IMR-90 (cell line): ENCODE measurements at regions not wholly inside any gene's neighbourhood (a gene's known extent, or its start where the extent isn't known, plus 50 kb on each side); places are given as distances from the start of the nearest gene placed in this dataset.

Experiments
- ATAC-seq: fragments of 200-7000 bp; cut with Tn5 transposase; 2 replicates; pipeline ENCODE4 v1.9.1; 2020; ENCODE audit warnings: low read depth, mild to moderate bottlenecking, moderate library complexity
- BruUV-seq: library from RNA; stranded (reverse); fragments of 400-500 nt; replicated peaks from 2 replicates; lab custom pipeline; 2021; lab: Mats Ljungman, UMichigan
- CTCF ChIA-PET: fragments of 300-600 bp; formaldehyde crosslinking; extraction: SDS; loops from one replicate; lab custom pipeline; 2021; ENCODE audit warnings: antibody characterized with exemption; lab: Yijun Ruan, JAX
- POLR2A ChIA-PET: fragments of 300-600 bp; sonication (Branson Sonifier 250); formaldehyde crosslinking; loops from one replicate; lab custom pipeline; 2022; ENCODE audit warnings: antibody characterized with exemption; ENCODE audit not compliant: unreplicated experiment; lab: Charles Lee
- DNase-seq: peaks from one replicate; pipeline ENCODE4 v3.0.0; 2013
- H2AFZ ChIP-seq: replicated peaks from 2 replicates; pipeline ENCODE3; 2013; ENCODE audit warnings: low read length, mild to moderate bottlenecking; ENCODE audit not compliant: poor library complexity
- H2AK5ac ChIP-seq: 2 replicates; pipeline ENCODE4 v1.6.1; 2013; ENCODE audit warnings: low read depth, low read length, inconsistent platforms
- H2AK9ac ChIP-seq: replicated peaks from 2 replicates; pipeline ENCODE3; 2013; ENCODE audit warnings: mild to moderate bottlenecking, low read depth, low read length, moderate library complexity; ENCODE audit not compliant: poor library complexity
- H2BK120ac ChIP-seq: 2 replicates; pipeline ENCODE4 v1.6.1; 2013; ENCODE audit warnings: low read depth, low read length, inconsistent platforms
- H2BK15ac ChIP-seq: 3 replicates; pipeline ENCODE4 v1.6.1; 2013; ENCODE audit warnings: low read depth, low read length, inconsistent platforms
- H2BK20ac ChIP-seq: 2 replicates; pipeline ENCODE4 v1.6.1; 2013; ENCODE audit warnings: low read depth, mild to moderate bottlenecking, inconsistent platforms, low read length, moderate library complexity
- H2BK5ac ChIP-seq: 2 replicates; pipeline ENCODE4 v1.6.1; 2013; ENCODE audit warnings: mild to moderate bottlenecking, low read depth, low read length, inconsistent platforms; ENCODE audit not compliant: poor library complexity, severe bottlenecking
- H3K14ac ChIP-seq: replicated peaks from 2 replicates; pipeline ENCODE4 v1.6.1; 2013; ENCODE audit warnings: low read depth, low read length, inconsistent platforms
- H3K18ac ChIP-seq: 2 replicates; pipeline ENCODE4 v1.6.1; 2013; ENCODE audit warnings: low read depth, low read length, control low read depth
- H3K23ac ChIP-seq: 2 replicates; pipeline ENCODE4 v1.6.1; 2013; ENCODE audit warnings: low read depth, low read length, inconsistent platforms
- H3K27ac ChIP-seq: 2 replicates; pipeline ENCODE4 v1.5.1; 2013; ENCODE audit warnings: mild to moderate bottlenecking, control low read depth, low read length; ENCODE audit not compliant: insufficient read depth
- H3K27me3 ChIP-seq: 2 replicates; pipeline ENCODE4 v1.6.1; 2013; ENCODE audit warnings: low read length; ENCODE audit not compliant: control insufficient read depth, insufficient read depth
- H3K36me3 ChIP-seq: 2 replicates; pipeline ENCODE4 v1.6.1; 2013; ENCODE audit warnings: low read length, mixed read lengths; ENCODE audit not compliant: control insufficient read depth, insufficient read depth
- H3K4ac ChIP-seq: 2 replicates; pipeline ENCODE4 v1.6.1; 2013; ENCODE audit warnings: low read depth, low read length, inconsistent platforms
- H3K4me1 ChIP-seq: 2 replicates; pipeline ENCODE4 v1.6.1; 2013; ENCODE audit warnings: low read length, mixed read lengths; ENCODE audit not compliant: control insufficient read depth, insufficient read depth
- H3K4me2 ChIP-seq: 2 replicates; pipeline ENCODE4 v1.6.1; 2013; ENCODE audit warnings: low read depth, mild to moderate bottlenecking, control low read depth, low read length, moderate library complexity
- H3K4me3 ChIP-seq: 2 replicates; pipeline ENCODE4 v1.5.1; 2013; ENCODE audit warnings: low read depth, mild to moderate bottlenecking, control low read depth, low read length, moderate library complexity; ENCODE audit not compliant: insufficient read depth
- H3K56ac ChIP-seq: 2 replicates; pipeline ENCODE4 v1.6.1; 2013; ENCODE audit warnings: low read length, inconsistent platforms; ENCODE audit not compliant: insufficient read depth; ENCODE audit errors: extremely low read depth
- H3K79me1 ChIP-seq, 2 experiments: 2 replicates each; pipeline ENCODE4 v1.6.1; 2013; ENCODE audit warnings: low read length in 2 of 2, inconsistent platforms in 1 of 2, low read depth in 1 of 2
- H3K9ac ChIP-seq: 2 replicates; pipeline ENCODE4 v1.6.1; 2013; ENCODE audit warnings: low read depth, low read length, control low read depth
- H3K9me1 ChIP-seq: 2 replicates; pipeline ENCODE4 v1.6.1; 2013; ENCODE audit warnings: low read length, inconsistent platforms; ENCODE audit not compliant: insufficient read depth
- H3K9me3 ChIP-seq: 2 replicates; pipeline ENCODE4 v1.6.1; 2013; ENCODE audit warnings: low read length; ENCODE audit not compliant: control insufficient read depth, insufficient read depth
- H4K20me1 ChIP-seq: 2 replicates; pipeline ENCODE4 v1.6.1; 2013; ENCODE audit warnings: low read length, inconsistent platforms; ENCODE audit not compliant: insufficient read depth
- H4K5ac ChIP-seq: 2 replicates; pipeline ENCODE4 v1.6.1; 2013; ENCODE audit warnings: mild to moderate bottlenecking, low read depth, low read length, control low read depth
- H4K8ac ChIP-seq, 2 experiments: 2 replicates each; pipeline ENCODE4 v1.6.1; 2013; ENCODE audit warnings: low read depth in 2 of 2, low read length in 2 of 2, control low read depth in 1 of 2, inconsistent platforms in 1 of 2
- H4K91ac ChIP-seq: 2 replicates; pipeline ENCODE4 v1.6.1; 2013; ENCODE audit warnings: low read depth, low read length, inconsistent platforms; ENCODE audit not compliant: insufficient read depth
- BHLHE40 ChIP-seq: fragments of 150-350 bp; IDR thresholded peaks from 2 replicates; pipeline ENCODE4 v1.6.1; 2016; ENCODE audit warnings: mild to moderate bottlenecking, low read depth, low read length
- CEBPB ChIP-seq: IDR thresholded peaks from 2 replicates; pipeline ENCODE4 v1.6.1; 2012; ENCODE audit warnings: low read depth, low read length, improper control_type of control experiment
- CHD1 ChIP-seq: IDR thresholded peaks from 2 replicates; pipeline ENCODE4 v1.6.1; 2012; ENCODE audit warnings: low read depth, low read length, improper control_type of control experiment
- FOS ChIP-seq: fragments of 150-350 bp; IDR thresholded peaks from 2 replicates; pipeline ENCODE4 v1.6.1; 2016; ENCODE audit warnings: low read depth, low read length
- MAFK ChIP-seq: IDR thresholded peaks from 2 replicates; pipeline ENCODE4 v1.6.1; 2012; ENCODE audit warnings: low read depth, low read length, improper control_type of control experiment
- MAZ ChIP-seq: IDR thresholded peaks from 2 replicates; pipeline ENCODE4 v1.6.1; 2012; ENCODE audit warnings: low read depth, mild to moderate bottlenecking, low read length, improper control_type of control experiment, moderate library complexity, borderline replicate concordance
- MXI1 ChIP-seq: IDR thresholded peaks from 2 replicates; pipeline ENCODE4 v1.6.1; 2012; ENCODE audit warnings: low read depth, mild to moderate bottlenecking, low read length, moderate library complexity, borderline replicate concordance
- NFE2L2 ChIP-seq: fragments of 150-350 bp; IDR thresholded peaks from 2 replicates; pipeline ENCODE4 v1.6.1; 2016; ENCODE audit warnings: low read depth, mild to moderate bottlenecking, low read length
- POLR2A ChIP-seq: IDR thresholded peaks from 2 replicates; pipeline ENCODE4 v1.6.1; 2012; ENCODE audit warnings: mild to moderate bottlenecking, low read depth, low read length
- RAD21 ChIP-seq: IDR thresholded peaks from 2 replicates; pipeline ENCODE4 v1.6.1; 2012; ENCODE audit warnings: low read length, improper control_type of control experiment
- RCOR1 ChIP-seq: IDR thresholded peaks from 2 replicates; pipeline ENCODE4 v1.6.1; 2012; ENCODE audit warnings: mild to moderate bottlenecking, low read length, improper control_type of control experiment; ENCODE audit not compliant: insufficient replicate concordance
- RFX5 ChIP-seq: IDR thresholded peaks from 2 replicates; pipeline ENCODE4 v1.8.0; 2012; ENCODE audit warnings: low read depth, mild to moderate bottlenecking, low read length, moderate library complexity
- SMC3 ChIP-seq: fragments of 150-350 bp; IDR thresholded peaks from 2 replicates; pipeline ENCODE4 v1.6.1; 2016; ENCODE audit warnings: low read depth, mild to moderate bottlenecking, antibody characterized with exemption, low read length, moderate library complexity
- WGBS, 2 experiments: methylation state at CpG; one replicate each; pipeline versions ENCODE4 v1.1.5 to v1.1.7; 2013; ENCODE audit warnings: missing lambda C conversion rate in 2 of 2; ENCODE audit not compliant: insufficient read length in 1 of 2; ENCODE audit errors: extremely low coverage in 2 of 2; 5-methylcytosine and 5-hydroxymethylcytosine counted together
- dilution Hi-C: fragments of 300-500 bp; cut with HindIII; formaldehyde crosslinking; loops from one replicate; pipeline ENCODE4 v1.14.3; 2018; ENCODE audit warnings: low sequenced_read_pairs; ENCODE audit not compliant: unreplicated experiment
- in situ Hi-C: fragments of 300-500 bp; cut with MboI; formaldehyde crosslinking; loops from 3 replicates; pipeline ENCODE4 v1.14.3; 2019; ENCODE audit warnings: low sequenced_read_pairs, inconsistent platforms, mixed read lengths
- intact Hi-C: fragments of 100-400 bp; cut with micrococcal nuclease; formaldehyde crosslinking; loops from 2 replicates; pipeline ENCODE4 v1.10.0; 2022
- TF ChIP-seq, protein P1 (sequence below): fragments of 150-350 bp; IDR thresholded peaks from 2 replicates; pipeline ENCODE4 v1.6.1; 2017; ENCODE audit warnings: mild to moderate bottlenecking, antibody characterized with exemption, low read length, low read depth
- TF ChIP-seq, protein P2 (sequence below): conservative IDR thresholded peaks from 2 replicates; pipeline ENCODE4 v1.5.1; 2012; ENCODE audit warnings: mild to moderate bottlenecking, low read depth, low read length, improper control_type of control experiment
- TF ChIP-seq, protein P3 (sequence below): fragments of 150-350 bp; IDR thresholded peaks from 2 replicates; pipeline ENCODE4 v1.6.1; 2016; ENCODE audit warnings: low read depth, mild to moderate bottlenecking, low read length, moderate library complexity, borderline replicate concordance

DNA sequence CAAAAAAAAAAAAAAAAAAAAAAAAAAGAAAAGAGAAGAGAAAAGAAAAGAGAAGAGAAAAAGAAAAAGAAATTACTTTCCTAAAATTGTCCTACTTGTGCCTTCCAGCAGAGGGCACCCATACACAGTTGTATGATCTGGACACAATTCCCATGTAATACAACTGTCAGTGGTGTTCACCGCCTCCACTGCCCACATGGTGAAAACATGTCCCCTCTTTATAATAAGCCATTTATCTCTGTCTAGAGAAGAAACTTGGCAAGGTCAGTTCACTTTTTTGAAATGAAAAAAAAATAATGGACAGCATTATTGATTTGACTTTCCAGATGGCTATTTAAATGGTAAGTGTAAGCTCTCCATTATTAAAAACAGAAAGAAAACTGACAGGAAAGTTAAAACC lies 459.4 kb downstream of the GBE1 start:
- intact Hi-C loops: loop anchor here (5.0 kb wide), 1 partner anchor 830 kb away; no protein-coding TSS in a partner anchor
- Histone ChIP-seq H3K79me1 (no peaks in the 10 kb centered on the region), H3K36me3 (no peaks in the 10 kb centered on the region), H2AK5ac (no peak overlapping the region), H2BK120ac (no peak overlapping the region), H3K23ac (no peak overlapping the region), H3K4ac (no peak overlapping the region), H4K91ac (no peak overlapping the region), H3K4me1 (no peaks in the 10 kb centered on the region), H3K9ac (no peak overlapping the region), H3K9me3 (no peaks in the 10 kb centered on the region), H2BK5ac (no peak overlapping the region), H2AFZ (no peak overlapping the region), H4K20me1 (no peaks in the 10 kb centered on the region), H3K18ac (no peak overlapping the region), H3K4me2 (no peak overlapping the region), H3K4me3 (no peak overlapping the region), H3K14ac (no peak overlapping the region), H3K27ac (no peak overlapping the region), H3K27me3 (no peaks in the 10 kb centered on the region), H2BK15ac (no peak overlapping the region), H3K9me1 (no peaks in the 10 kb centered on the region), H3K56ac (no peak overlapping the region), H2AK9ac (no peak overlapping the region), H4K5ac (no peak overlapping the region), H2BK20ac (no peak overlapping the region), H4K8ac (no peak overlapping the region)
- ChIA-PET POLR2A (no interaction called here), CTCF (interaction anchor here (0.7 to 1.2 kb wide), 4 partner anchors 11 to 38 kb away, joined by 3 to 4 read pairs (median 3); no protein-coding TSS in a partner anchor)
- WGBS, 2 experiments: no CpG with 5 or more reads among the region's 1 CpG
- TF ChIP-seq MAFK (no peak), FOS (no peak), MXI1 (no peak), CEBPB (no peak), BHLHE40 (no peak), RFX5 (no peak), NFE2L2 (no peak), POLR2A (no peak), RCOR1 (no peak), RAD21 (peak; percentile 61), SMC3 (peak; percentile 40; the same call in 1 of the 2 replicates), MAZ (no peak), CHD1 (no peak)
- TF ChIP-seq, protein P1, sequence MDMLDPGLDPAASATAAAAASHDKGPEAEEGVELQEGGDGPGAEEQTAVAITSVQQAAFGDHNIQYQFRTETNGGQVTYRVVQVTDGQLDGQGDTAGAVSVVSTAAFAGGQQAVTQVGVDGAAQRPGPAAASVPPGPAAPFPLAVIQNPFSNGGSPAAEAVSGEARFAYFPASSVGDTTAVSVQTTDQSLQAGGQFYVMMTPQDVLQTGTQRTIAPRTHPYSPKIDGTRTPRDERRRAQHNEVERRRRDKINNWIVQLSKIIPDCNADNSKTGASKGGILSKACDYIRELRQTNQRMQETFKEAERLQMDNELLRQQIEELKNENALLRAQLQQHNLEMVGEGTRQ: no peak
- TF ChIP-seq, protein P2, sequence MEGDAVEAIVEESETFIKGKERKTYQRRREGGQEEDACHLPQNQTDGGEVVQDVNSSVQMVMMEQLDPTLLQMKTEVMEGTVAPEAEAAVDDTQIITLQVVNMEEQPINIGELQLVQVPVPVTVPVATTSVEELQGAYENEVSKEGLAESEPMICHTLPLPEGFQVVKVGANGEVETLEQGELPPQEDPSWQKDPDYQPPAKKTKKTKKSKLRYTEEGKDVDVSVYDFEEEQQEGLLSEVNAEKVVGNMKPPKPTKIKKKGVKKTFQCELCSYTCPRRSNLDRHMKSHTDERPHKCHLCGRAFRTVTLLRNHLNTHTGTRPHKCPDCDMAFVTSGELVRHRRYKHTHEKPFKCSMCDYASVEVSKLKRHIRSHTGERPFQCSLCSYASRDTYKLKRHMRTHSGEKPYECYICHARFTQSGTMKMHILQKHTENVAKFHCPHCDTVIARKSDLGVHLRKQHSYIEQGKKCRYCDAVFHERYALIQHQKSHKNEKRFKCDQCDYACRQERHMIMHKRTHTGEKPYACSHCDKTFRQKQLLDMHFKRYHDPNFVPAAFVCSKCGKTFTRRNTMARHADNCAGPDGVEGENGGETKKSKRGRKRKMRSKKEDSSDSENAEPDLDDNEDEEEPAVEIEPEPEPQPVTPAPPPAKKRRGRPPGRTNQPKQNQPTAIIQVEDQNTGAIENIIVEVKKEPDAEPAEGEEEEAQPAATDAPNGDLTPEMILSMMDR: peak; percentile 68
- TF ChIP-seq, protein P3, sequence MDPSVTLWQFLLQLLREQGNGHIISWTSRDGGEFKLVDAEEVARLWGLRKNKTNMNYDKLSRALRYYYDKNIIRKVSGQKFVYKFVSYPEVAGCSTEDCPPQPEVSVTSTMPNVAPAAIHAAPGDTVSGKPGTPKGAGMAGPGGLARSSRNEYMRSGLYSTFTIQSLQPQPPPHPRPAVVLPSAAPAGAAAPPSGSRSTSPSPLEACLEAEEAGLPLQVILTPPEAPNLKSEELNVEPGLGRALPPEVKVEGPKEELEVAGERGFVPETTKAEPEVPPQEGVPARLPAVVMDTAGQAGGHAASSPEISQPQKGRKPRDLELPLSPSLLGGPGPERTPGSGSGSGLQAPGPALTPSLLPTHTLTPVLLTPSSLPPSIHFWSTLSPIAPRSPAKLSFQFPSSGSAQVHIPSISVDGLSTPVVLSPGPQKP: no peak
- in situ Hi-C loops: no loop called here
- peak; percentile 77 for ATAC-seq
- no TSS peak for BruUV-seq
- DNase-seq: peak; percentile 48
- dilution Hi-C loops: no loop called here
